HepG2 (cell line): ENCODE measurements at regions not wholly inside any gene's neighbourhood (a gene's known extent, or its start where the extent isn't known, plus 50 kb on each side); places are given as distances from the start of the nearest gene placed in this dataset.

Source experiments
- ATAC-seq: fragments of 200-7000 bp; cut with Tn5 transposase; 3 replicates; pipeline ENCODE4 v1.9.1; 2020; ENCODE audit warnings: mild to moderate bottlenecking, moderate library complexity
- BruUV-seq: library from RNA; stranded (reverse); fragments of 400-500 nt; replicated peaks from 2 replicates; lab custom pipeline; 2021; lab: Mats Ljungman, UMichigan
- CTCF ChIA-PET: fragments of 300-600 bp; formaldehyde crosslinking; extraction: SDS; loops from one replicate; lab custom pipeline; 2021; ENCODE audit warnings: low total read pairs, inconsistent platforms, low intra/inter-chr PET ratio; lab: Yijun Ruan, JAX
- POLR2A ChIA-PET: fragments of 350-600 bp; sonication (Branson Sonifier 250); formaldehyde crosslinking; loops from one replicate; lab custom pipeline; 2020; ENCODE audit warnings: antibody characterized with exemption, inconsistent platforms; lab: Yijun Ruan, JAX
- DNase-seq: peaks from one replicate; pipeline ENCODE4 v3.0.0-alpha.2; 2015; ENCODE audit warnings: low spot score
- FAIRE-seq: peaks from 3 replicates; lab custom pipeline; 2011; peaks lifted over from hg19 to GRCh38; lab: Jason Lieb, UNC
- H2AFZ ChIP-seq: one replicate; pipeline ENCODE4 v1.6.1; 2011; ENCODE audit warnings: low read length, inconsistent platforms
- H3K27ac ChIP-seq: fragments of 300-600 bp; 3 replicates; pipeline ENCODE4 v1.8.0; 2011; ENCODE audit warnings: mixed run types, mild to moderate bottlenecking, mixed read lengths, low read length, inconsistent platforms; ENCODE audit not compliant: insufficient read depth; ENCODE audit errors: extremely low read length
- H3K27me3 ChIP-seq, 2 experiments: fragments of 200-600 bp in 1 of 2; 2 replicates in 1 of 2; 3 replicates in 1 of 2; pipeline versions ENCODE4 v1.6.0 to v1.8.0; 2011; ENCODE audit warnings: low read length in 2 of 2, mild to moderate bottlenecking in 2 of 2, moderate library complexity in 2 of 2, inconsistent platforms in 1 of 2; ENCODE audit not compliant: insufficient read depth in 2 of 2, control insufficient read depth in 1 of 2
- H3K36me3 ChIP-seq, 2 experiments: fragments of 200-600 bp in 1 of 2; replicated peaks in 1 of 2; 2 replicates in 1 of 2; 3 replicates in 1 of 2; pipeline versions ENCODE4 v1.5.1 to v1.8.0; 2011; ENCODE audit warnings: low read length in 2 of 2, inconsistent platforms in 1 of 2; ENCODE audit not compliant: insufficient read depth in 2 of 2, control insufficient read depth in 1 of 2
- H3K4me1 ChIP-seq: 2 replicates; pipeline ENCODE4 v1.5.1; 2012; ENCODE audit warnings: low read length, inconsistent platforms; ENCODE audit not compliant: insufficient read depth
- H3K4me2 ChIP-seq: 2 replicates; pipeline ENCODE4 v1.6.0; 2011; ENCODE audit warnings: low read depth, low read length, inconsistent platforms
- H3K4me3 ChIP-seq, 3 experiments: fragments of 200-600 bp in 1 of 3; sonication (generic), shearing (Covaris generic) in 1 of 3; replicated peaks in 1 of 3; 2 replicates each; pipeline ENCODE4 v1.5.1; 2011 to 2016; ENCODE audit warnings: low read length in 3 of 3, inconsistent platforms in 2 of 3, low read depth in 2 of 3, mild to moderate bottlenecking in 2 of 3, control low read depth in 1 of 3, mixed read lengths in 1 of 3; ENCODE audit not compliant: insufficient read depth in 1 of 3
- H3K79me2 ChIP-seq: one replicate; pipeline ENCODE4 v1.6.1; 2011; ENCODE audit warnings: low read length, inconsistent platforms; ENCODE audit not compliant: insufficient read depth
- H3K9ac ChIP-seq: 2 replicates; pipeline ENCODE4 v1.6.0; 2011; ENCODE audit warnings: mild to moderate bottlenecking, low read depth, low read length, inconsistent platforms; ENCODE audit not compliant: insufficient read depth
- H3K9me3 ChIP-seq: 2 replicates; pipeline ENCODE4 v1.5.1; 2012; ENCODE audit warnings: mild to moderate bottlenecking, low read length
- H4K20me1 ChIP-seq: 2 replicates; pipeline ENCODE4 v1.6.0; 2011; ENCODE audit warnings: inconsistent platforms, mild to moderate bottlenecking, low read length, moderate library complexity; ENCODE audit not compliant: insufficient read depth
- HOXA7 ChIP-seq: sonication (generic); formaldehyde crosslinking; IDR thresholded peaks from 2 replicates; pipeline ENCODE4 v1.8.1; 2022; ENCODE audit warnings: mild to moderate bottlenecking, missing genetic modification reagents, moderate library complexity
- IRF9 ChIP-seq: sonication (generic); formaldehyde crosslinking; IDR thresholded peaks from 2 replicates; pipeline ENCODE4 v1.8.0; 2022; ENCODE audit warnings: missing genetic modification reagents, mild to moderate bottlenecking, borderline replicate concordance
- KAT7 ChIP-seq: IDR thresholded peaks from 2 replicates; pipeline ENCODE4 v1.6.1; 2018; ENCODE audit warnings: borderline replicate concordance, missing compliant biosample characterization
- ZKSCAN5 ChIP-seq: sonication (generic); formaldehyde crosslinking; IDR thresholded peaks from 2 replicates; pipeline ENCODE4 v1.5.1; 2020; ENCODE audit warnings: mild to moderate bottlenecking, missing genetic modification reagents
- ZNF17 ChIP-seq: sonication (generic); formaldehyde crosslinking; IDR thresholded peaks from 2 replicates; pipeline ENCODE4 v1.5.0; 2020; ENCODE audit warnings: mild to moderate bottlenecking, missing genetic modification reagents
- ZNF430 ChIP-seq: sonication (generic); formaldehyde crosslinking; IDR thresholded peaks from 2 replicates; pipeline ENCODE4 v1.9.0; 2021; ENCODE audit warnings: mild to moderate bottlenecking, missing genetic modification reagents
- ZNF451 ChIP-seq: sonication (generic); formaldehyde crosslinking; IDR thresholded peaks from 2 replicates; pipeline ENCODE4 v1.5.0; 2020; ENCODE audit warnings: mild to moderate bottlenecking, missing genetic modification reagents
- ZNF496 ChIP-seq: sonication (generic); formaldehyde crosslinking; IDR thresholded peaks from 2 replicates; pipeline ENCODE4 v1.8.1; 2023; ENCODE audit warnings: mild to moderate bottlenecking, moderate library complexity, missing genetic modification reagents; ENCODE audit not compliant: insufficient replicate concordance
- ZNF746 ChIP-seq: sonication (generic); formaldehyde crosslinking; IDR thresholded peaks from 2 replicates; pipeline ENCODE4 v1.8.0; 2022; ENCODE audit warnings: mild to moderate bottlenecking, missing genetic modification reagents
- ZNF749 ChIP-seq: sonication (generic); formaldehyde crosslinking; IDR thresholded peaks from 2 replicates; pipeline ENCODE4 v1.8.0; 2022; ENCODE audit warnings: mild to moderate bottlenecking, missing genetic modification reagents, moderate library complexity, borderline replicate concordance
- ZNF772 ChIP-seq: sonication (generic); formaldehyde crosslinking; IDR thresholded peaks from 2 replicates; pipeline ENCODE4 v1.5.0; 2020; ENCODE audit warnings: mild to moderate bottlenecking, missing genetic modification reagents
- WGBS: methylation state at CpG from one replicate; pipeline ENCODE4 v1.1.6; 2017; ENCODE audit warnings: low lambda C conversion rate; 5-methylcytosine and 5-hydroxymethylcytosine counted together
- in situ Hi-C: cut with HindIII; loops from 2 replicates; pipeline ENCODE4 v1.10.0; 2017; ENCODE audit warnings: low pct_unique_long_range_greater_than_20kb; ENCODE audit not compliant: extremely low pct_ligation_motif_present
- intact Hi-C: fragments of 100-400 bp; cut with micrococcal nuclease; formaldehyde crosslinking; loops from one replicate; pipeline ENCODE4 v1.10.0; 2022; ENCODE audit not compliant: unreplicated experiment
- TF ChIP-seq, protein P1 (sequence below): IDR thresholded peaks from 2 replicates; pipeline ENCODE4 v1.4.0; 2020; ENCODE audit warnings: mild to moderate bottlenecking, missing genetic modification reagents

DNA sequence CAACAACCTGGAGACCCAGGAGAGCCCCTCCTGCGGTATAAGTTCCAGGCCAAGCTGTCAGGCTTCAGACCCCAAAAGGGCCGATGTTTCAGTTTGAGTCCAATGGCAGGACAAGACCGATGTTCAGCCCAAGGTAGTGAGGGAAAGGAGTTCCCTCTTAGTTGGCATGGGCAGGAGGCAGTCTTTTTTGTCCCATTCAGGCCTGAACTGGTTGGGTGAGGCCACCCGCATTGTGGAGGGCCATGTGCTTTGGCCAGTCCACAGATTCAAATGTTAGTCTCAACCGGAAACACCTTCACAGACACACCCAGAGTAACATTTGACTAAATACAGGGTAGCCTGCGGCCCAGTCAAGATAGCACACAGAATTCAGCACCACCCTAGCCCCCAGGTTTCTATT is 89.6 kb upstream of the ANKRD10 start:
- DNase-seq, result no peak
- Histone ChIP-seq H2AFZ (no peak overlapping the region), H4K20me1 (no peaks in the 10 kb centered on the region), H3K27ac (no peak overlapping the region), H3K9ac (no peak overlapping the region), H3K9me3 (no peaks in the 10 kb centered on the region), H3K4me3 (no peak overlapping the region), H3K27me3 (peaks cover 4 to 23% of the 10 kb centered on the region in 2 experiments; a peak in 4 of 5 replicates), H3K79me2 (no peaks in the 10 kb centered on the region), H3K4me1 (no peaks in the 10 kb centered on the region), H3K4me2 (no peak overlapping the region), H3K36me3 (no peaks in the 10 kb centered on the region)
- intact Hi-C loops (no loop called here), in situ Hi-C loops (no loop called here)
- ChIA-PET CTCF (no interaction called here), POLR2A (no interaction called here)
- TF ChIP-seq ZNF749 (CRISPR knock-in tag), result no peak
- TF ChIP-seq ZNF746, result no peak
- TF ChIP-seq, protein P1, sequence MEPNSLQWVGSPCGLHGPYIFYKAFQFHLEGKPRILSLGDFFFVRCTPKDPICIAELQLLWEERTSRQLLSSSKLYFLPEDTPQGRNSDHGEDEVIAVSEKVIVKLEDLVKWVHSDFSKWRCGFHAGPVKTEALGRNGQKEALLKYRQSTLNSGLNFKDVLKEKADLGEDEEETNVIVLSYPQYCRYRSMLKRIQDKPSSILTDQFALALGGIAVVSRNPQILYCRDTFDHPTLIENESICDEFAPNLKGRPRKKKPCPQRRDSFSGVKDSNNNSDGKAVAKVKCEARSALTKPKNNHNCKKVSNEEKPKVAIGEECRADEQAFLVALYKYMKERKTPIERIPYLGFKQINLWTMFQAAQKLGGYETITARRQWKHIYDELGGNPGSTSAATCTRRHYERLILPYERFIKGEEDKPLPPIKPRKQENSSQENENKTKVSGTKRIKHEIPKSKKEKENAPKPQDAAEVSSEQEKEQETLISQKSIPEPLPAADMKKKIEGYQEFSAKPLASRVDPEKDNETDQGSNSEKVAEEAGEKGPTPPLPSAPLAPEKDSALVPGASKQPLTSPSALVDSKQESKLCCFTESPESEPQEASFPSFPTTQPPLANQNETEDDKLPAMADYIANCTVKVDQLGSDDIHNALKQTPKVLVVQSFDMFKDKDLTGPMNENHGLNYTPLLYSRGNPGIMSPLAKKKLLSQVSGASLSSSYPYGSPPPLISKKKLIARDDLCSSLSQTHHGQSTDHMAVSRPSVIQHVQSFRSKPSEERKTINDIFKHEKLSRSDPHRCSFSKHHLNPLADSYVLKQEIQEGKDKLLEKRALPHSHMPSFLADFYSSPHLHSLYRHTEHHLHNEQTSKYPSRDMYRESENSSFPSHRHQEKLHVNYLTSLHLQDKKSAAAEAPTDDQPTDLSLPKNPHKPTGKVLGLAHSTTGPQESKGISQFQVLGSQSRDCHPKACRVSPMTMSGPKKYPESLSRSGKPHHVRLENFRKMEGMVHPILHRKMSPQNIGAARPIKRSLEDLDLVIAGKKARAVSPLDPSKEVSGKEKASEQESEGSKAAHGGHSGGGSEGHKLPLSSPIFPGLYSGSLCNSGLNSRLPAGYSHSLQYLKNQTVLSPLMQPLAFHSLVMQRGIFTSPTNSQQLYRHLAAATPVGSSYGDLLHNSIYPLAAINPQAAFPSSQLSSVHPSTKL (CRISPR knock-in tag), result no peak
- no peak for TF ChIP-seq IRF9 (CRISPR knock-in tag)
- no peak for TF ChIP-seq ZNF451
- TF ChIP-seq ZNF17 (CRISPR knock-in tag), result no peak
- TF ChIP-seq ZNF496 (CRISPR knock-in tag), result no peak
- TF ChIP-seq ZNF772 (CRISPR knock-in tag), result no peak
- TF ChIP-seq HOXA7, result no peak
- no peak for TF ChIP-seq KAT7 (CRISPR knock-in tag)
- TF ChIP-seq ZKSCAN5 (CRISPR knock-in tag), result no peak
- TF ChIP-seq ZNF430 (CRISPR knock-in tag), result no peak
- BruUV-seq, result no TSS peak
- ATAC-seq, result no peak
- FAIRE-seq, result no peak
- WGBS, result 58% methylated on average over 2 of the region's 6 CpGs
